ENCODE measurements at regions not wholly inside any gene's neighbourhood (a gene's known extent, or its start where the extent isn't known, plus 50 kb on each side); places are given as distances from the start of the nearest gene placed in this dataset.

DNA sequence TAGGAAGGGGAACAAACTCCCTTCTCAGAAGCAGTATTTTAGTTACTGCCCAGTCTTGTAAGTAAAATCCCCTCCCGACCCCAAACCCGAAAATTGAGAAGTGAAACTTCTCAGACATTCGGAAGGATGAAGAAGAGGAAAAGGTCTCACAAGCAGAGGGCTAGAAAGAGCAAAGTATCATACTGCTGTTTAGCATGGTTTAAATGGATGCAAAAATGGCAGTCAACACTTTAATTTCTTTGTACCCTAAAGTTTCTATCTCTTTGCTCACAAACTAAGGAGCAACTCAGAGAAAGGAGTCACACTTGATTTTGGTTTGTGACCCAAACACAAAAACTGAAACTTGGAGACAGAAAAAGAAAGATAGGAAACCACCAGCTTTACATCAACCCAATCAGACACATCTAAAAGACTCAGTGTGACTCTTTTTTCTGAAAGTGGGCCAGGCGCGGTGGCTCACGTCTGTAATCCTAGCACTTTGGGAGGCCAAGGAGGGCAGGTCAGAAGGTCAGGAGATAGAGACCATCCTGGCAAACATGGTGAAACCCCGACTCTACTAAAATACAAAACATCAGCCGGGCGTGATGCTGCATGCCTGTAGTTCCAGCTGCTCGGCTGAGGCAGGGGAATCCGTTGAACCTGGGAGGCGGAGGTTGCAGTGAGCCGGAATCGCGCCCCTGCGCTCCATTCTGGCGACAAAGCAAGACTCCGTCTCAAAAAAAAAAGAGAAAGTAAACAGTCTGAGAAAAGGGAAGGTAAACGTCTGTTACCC is 63.2 kb upstream of the ATP11B start:
- intact Hi-C loops (cut with DNase I) = no loop called here

GRCh38 chr3:182730675-182731042 is 62.6 kb upstream of the ATP11B start:
- ATAC-seq (no peak), DNase-seq (no peak)
- Histone ChIP-seq H3K9me3 (ENCODE audit: control insufficient read depth, low read length) (no peaks in the 10 kb centered on the region), H3K4me1 (ENCODE audit: control insufficient read depth, insufficient read depth, low read length) (no peaks in the 10 kb centered on the region), H3K27ac (ENCODE audit: low read length) (no peak overlapping the region), H3K27me3 (ENCODE audit: control insufficient read depth, insufficient read depth) (no peaks in the 10 kb centered on the region), H3K4me3 (ENCODE audit: low read length) (no peak overlapping the region)
- intact Hi-C loops (cut with DNase I) = no loop called here
- 88% methylated on average over 1 of the region's 1 CpG for WGBS

More for the DNA sequence above, 63.2 kb upstream of the ATP11B start:
- ATAC-seq (no peak), DNase-seq (no peak)
- H3K9me3 ChIP-seq (ENCODE audit: control insufficient read depth, low read length) = no peaks in the 10 kb centered on the region
- 54% methylated on average over 19 of the region's 19 CpGs for WGBS
- no peaks in the 10 kb centered on the region for H3K4me1 ChIP-seq (ENCODE audit: control insufficient read depth, insufficient read depth, low read length)
- no peak overlapping the region for H3K4me3 ChIP-seq (ENCODE audit: low read length)
- no peaks in the 10 kb centered on the region for H3K27me3 ChIP-seq (ENCODE audit: control insufficient read depth, insufficient read depth)
- H3K27ac ChIP-seq (ENCODE audit: low read length) = no peak overlapping the region

DNA sequence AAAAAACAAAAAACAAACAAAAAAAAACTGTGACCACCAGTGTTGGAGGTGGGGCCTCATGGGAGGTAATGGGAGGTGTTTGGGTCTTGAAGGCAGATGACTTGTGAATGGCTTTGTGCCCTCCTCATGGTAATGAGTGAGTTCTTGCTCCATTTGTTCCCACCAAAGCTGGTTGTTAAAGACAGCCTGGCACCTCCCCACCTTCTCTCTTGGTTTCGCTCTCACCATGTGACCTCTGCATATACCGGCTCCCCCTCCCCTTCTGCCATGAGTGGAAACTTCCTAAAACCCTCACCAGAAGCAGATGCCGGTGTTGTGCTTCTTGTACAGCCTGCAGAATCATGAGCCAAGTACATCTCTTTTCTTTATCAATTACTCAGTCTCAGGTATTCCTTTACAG is 61.5 kb upstream of the ATP11B start:
- Histone ChIP-seq H3K4me3 (ENCODE audit: low read length) (no peak overlapping the region), H3K4me1 (ENCODE audit: control insufficient read depth, insufficient read depth, low read length) (no peaks in the 10 kb centered on the region), H3K9me3 (ENCODE audit: control insufficient read depth, low read length) (no peaks in the 10 kb centered on the region), H3K27ac (ENCODE audit: low read length) (no peak overlapping the region), H3K27me3 (ENCODE audit: control insufficient read depth, insufficient read depth) (no peaks in the 10 kb centered on the region)
- ATAC-seq (no peak), DNase-seq (no peak)
- intact Hi-C loops (cut with DNase I) = no loop called here
- 90% methylated on average over 3 of the region's 3 CpGs for WGBS

- Histone ChIP-seq H3K27me3 (ENCODE audit: control insufficient read depth, insufficient read depth) (no peaks in the 10 kb centered on the region), H3K27ac (ENCODE audit: low read length) (no peak overlapping the region), H3K4me3 (ENCODE audit: low read length) (no peak overlapping the region), H3K9me3 (ENCODE audit: control insufficient read depth, low read length) (no peaks in the 10 kb centered on the region), H3K4me1 (ENCODE audit: control insufficient read depth, insufficient read depth, low read length) (no peaks in the 10 kb centered on the region)
- WGBS = 74% methylated on average over 5 of the region's 5 CpGs
- DNase-seq (no peak), ATAC-seq (no peak)
- intact Hi-C loops (cut with DNase I) = no loop called here
Observed at GRCh38 chr3:182732232-182733015, 60.9 kb upstream of the ATP11B start.

- WGBS = 38% methylated on average over 2 of the region's 2 CpGs
- Histone ChIP-seq H3K4me3 (ENCODE audit: low read length) (no peak overlapping the region), H3K9me3 (ENCODE audit: control insufficient read depth, low read length) (no peaks in the 10 kb centered on the region), H3K27me3 (ENCODE audit: control insufficient read depth, insufficient read depth) (no peaks in the 10 kb centered on the region), H3K27ac (ENCODE audit: low read length) (no peak overlapping the region), H3K4me1 (ENCODE audit: control insufficient read depth, insufficient read depth, low read length) (no peaks in the 10 kb centered on the region)
- ATAC-seq (no peak), DNase-seq (no peak)
- intact Hi-C loops (cut with DNase I) = no loop called here
Observed at GRCh38 chr3:182735672-182736071, 57.6 kb upstream of the ATP11B start.

GRCh38 chr3:182737825-182738224 is 55.5 kb upstream of the ATP11B start:
- no peak overlapping the region for H3K27ac ChIP-seq (ENCODE audit: low read length)
- no peaks in the 10 kb centered on the region for H3K4me1 ChIP-seq (ENCODE audit: control insufficient read depth, insufficient read depth, low read length)
- no peaks in the 10 kb centered on the region for H3K9me3 ChIP-seq (ENCODE audit: control insufficient read depth, low read length)
- intact Hi-C loops (cut with DNase I) = no loop called here
- DNase-seq (no peak), ATAC-seq (no peak)
- H3K4me3 ChIP-seq (ENCODE audit: low read length) = no peak overlapping the region
- WGBS = 84% methylated on average over 2 of the region's 2 CpGs
- H3K27me3 ChIP-seq (ENCODE audit: control insufficient read depth, insufficient read depth) = no peaks in the 10 kb centered on the region

DNA sequence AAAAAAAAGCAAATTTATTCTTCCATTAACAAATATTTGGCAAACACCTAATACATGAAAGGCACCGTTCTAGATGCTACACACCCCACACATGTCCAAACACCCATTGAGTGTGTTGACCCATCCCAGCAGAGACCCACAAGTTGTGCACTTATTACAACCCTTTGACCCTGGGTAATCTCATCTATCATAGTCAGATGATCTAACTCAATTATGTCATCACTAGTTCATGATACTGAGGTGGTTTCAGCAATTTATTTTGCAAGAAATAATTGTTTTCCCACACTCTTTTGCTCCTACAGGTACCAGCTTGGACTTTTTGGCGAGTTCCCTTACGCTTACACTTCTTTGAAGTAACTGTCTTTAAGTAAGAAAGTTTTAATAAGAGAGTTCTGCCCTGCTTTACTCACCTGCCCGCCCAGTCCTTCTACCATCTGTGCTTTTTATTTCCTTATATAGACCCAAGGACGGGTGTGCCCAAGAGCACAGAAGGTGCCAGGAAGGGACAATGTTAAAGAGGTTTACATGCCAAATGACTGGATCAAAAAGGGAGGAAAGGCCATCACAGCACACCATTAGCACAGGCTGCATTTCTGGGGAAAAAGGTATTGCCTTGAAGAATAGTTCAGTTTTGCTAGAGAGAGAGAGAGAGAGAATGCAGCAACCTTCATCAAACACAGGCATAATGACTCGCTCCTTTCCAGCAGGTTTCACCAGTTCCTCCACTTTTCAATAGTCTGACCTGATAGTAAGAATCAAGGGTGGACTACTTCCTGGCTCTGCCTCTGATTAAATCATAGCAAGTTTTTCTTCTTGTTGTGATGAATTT is 54.5 kb upstream of the ATP11B start:
- WGBS = 85% methylated on average over 6 of the region's 6 CpGs
- H3K4me3 ChIP-seq (ENCODE audit: low read length) = no peak overlapping the region
- intact Hi-C loops (cut with DNase I) = no loop called here
- H3K9me3 ChIP-seq (ENCODE audit: control insufficient read depth, low read length) = no peaks in the 10 kb centered on the region
- no peak for ATAC-seq
- H3K27me3 ChIP-seq (ENCODE audit: control insufficient read depth, insufficient read depth) = no peaks in the 10 kb centered on the region
- no peak for DNase-seq
- no peak overlapping the region for H3K27ac ChIP-seq (ENCODE audit: low read length)
- H3K4me1 ChIP-seq (ENCODE audit: control insufficient read depth, insufficient read depth, low read length) = no peaks in the 10 kb centered on the region

- Histone ChIP-seq H3K27ac (ENCODE audit: low read length) (no peak overlapping the region), H3K4me1 (ENCODE audit: control insufficient read depth, insufficient read depth, low read length) (no peaks in the 10 kb centered on the region), H3K27me3 (ENCODE audit: control insufficient read depth, insufficient read depth) (no peaks in the 10 kb centered on the region), H3K4me3 (ENCODE audit: low read length) (no peak overlapping the region), H3K9me3 (ENCODE audit: control insufficient read depth, low read length) (no peaks in the 10 kb centered on the region)
- 24% methylated on average over 3 of the region's 3 CpGs for WGBS
- intact Hi-C loops (cut with DNase I) = no loop called here
- no peak for ATAC-seq
- no peak for DNase-seq
Observed at GRCh38 chr3:182739619-182740018, 53.7 kb upstream of the ATP11B start.

GRCh38 chr3:182740710-182741109 is 52.6 kb upstream of the ATP11B start:
- Histone ChIP-seq H3K27me3 (ENCODE audit: control insufficient read depth, insufficient read depth) (no peaks in the 10 kb centered on the region), H3K27ac (ENCODE audit: low read length) (no peak overlapping the region), H3K4me1 (ENCODE audit: control insufficient read depth, insufficient read depth, low read length) (no peaks in the 10 kb centered on the region), H3K4me3 (ENCODE audit: low read length) (no peak overlapping the region), H3K9me3 (ENCODE audit: control insufficient read depth, low read length) (no peaks in the 10 kb centered on the region)
- no peak for ATAC-seq
- intact Hi-C loops (cut with DNase I) = no loop called here
- 74% methylated on average over 6 of the region's 6 CpGs for WGBS
- no peak for DNase-seq

- Histone ChIP-seq H3K27ac (ENCODE audit: low read length) (no peak overlapping the region), H3K4me1 (ENCODE audit: control insufficient read depth, insufficient read depth, low read length) (no peaks in the 10 kb centered on the region), H3K27me3 (ENCODE audit: control insufficient read depth, insufficient read depth) (no peaks in the 10 kb centered on the region), H3K4me3 (ENCODE audit: low read length) (no peak overlapping the region), H3K9me3 (ENCODE audit: control insufficient read depth, low read length) (no peaks in the 10 kb centered on the region)
- intact Hi-C loops (cut with DNase I) = no loop called here
- DNase-seq = no peak
- ATAC-seq = no peak
- WGBS = over 99% methylated on average over 3 of the region's 3 CpGs
Observed at GRCh38 chr3:182741214-182741613, 52.1 kb upstream of the ATP11B start.
